A549 (cell line): ENCODE measurements at regions not wholly inside any gene's neighbourhood (a gene's known extent, or its start where the extent isn't known, plus 50 kb on each side); places are given as distances from the start of the nearest gene placed in this dataset.

Experiments
- ATAC-seq, 2 experiments: fragments of 200-7000 bp in 1 of 2; fragments of >200 bp in 1 of 2; cut with Nextera tagmentation in 1 of 2; cut with Tn5 transposase in 1 of 2; 3 replicates each; pipeline versions ENCODE4 v1.8.0 to v1.9.1; 2018 to 2020; ENCODE audit warnings: mild to moderate bottlenecking in 1 of 2, moderate library complexity in 1 of 2
- CTCF ChIA-PET: fragments of 300-600 bp; sonication (Branson Sonifier 250); formaldehyde crosslinking; extraction: SDS; loops from one replicate; lab custom pipeline; 2021; ENCODE audit warnings: antibody characterized with exemption, inconsistent platforms; lab: Yijun Ruan, JAX
- POLR2A ChIA-PET: fragments of 350-600 bp; formaldehyde crosslinking; extraction: SDS; loops from one replicate; lab custom pipeline; 2021; ENCODE audit warnings: antibody characterized with exemption, inconsistent platforms; lab: Yijun Ruan, JAX
- DNase-seq, 2 experiments: peaks; one replicate each; pipeline versions ENCODE4 v3.0.0 to v3.0.0-alpha.2; 2011 to 2016; ENCODE audit warnings: low read depth in 1 of 2, low spot score in 1 of 2
- FAIRE-seq: peaks from 2 replicates; lab custom pipeline; 2011; peaks lifted over from hg19 to GRCh38; lab: Jason Lieb, UNC
- H3K27ac ChIP-seq, 2 experiments: fragments of >200 bp; sonication (Bioruptor Twin); formaldehyde crosslinking; 3 replicates each; pipeline ENCODE4 v1.5.1; 2016 to 2017
- H3K4me1 ChIP-seq: fragments of >200 bp; sonication (Bioruptor Twin); formaldehyde crosslinking; 3 replicates; pipeline ENCODE4 v1.6.1; 2016
- H3K4me2 ChIP-seq: fragments of >200 bp; sonication (Bioruptor Twin); formaldehyde crosslinking; 3 replicates; pipeline ENCODE4 v1.6.1; 2016
- H3K4me3 ChIP-seq: fragments of >200 bp; sonication (Bioruptor Twin); formaldehyde crosslinking; 3 replicates; pipeline ENCODE4 v1.5.1; 2016
- H3K9me3 ChIP-seq: fragments of >200 bp; sonication (Bioruptor Twin); formaldehyde crosslinking; 3 replicates; pipeline ENCODE4 v1.6.1; 2016
- BCL3 ChIP-seq: fragments of >200 bp; sonication (Bioruptor Twin); formaldehyde crosslinking; IDR thresholded peaks from 3 replicates; pipeline ENCODE4 v1.6.1; 2016
- CBX8 ChIP-seq: fragments of 200-600 bp; sonication (generic); IDR thresholded peaks from 2 replicates; pipeline ENCODE4 v1.6.1; 2016
- CTCF ChIP-seq: fragments of >200 bp; sonication (Bioruptor Twin); formaldehyde crosslinking; IDR thresholded peaks from 3 replicates; pipeline ENCODE4 v1.5.1; 2016
- E2F6 ChIP-seq: IDR thresholded peaks from 2 replicates; pipeline ENCODE4 v1.6.1; 2012; ENCODE audit warnings: low read depth, borderline replicate concordance
- EP300 ChIP-seq, 2 experiments: fragments of >200 bp; sonication (Bioruptor Twin); formaldehyde crosslinking; IDR thresholded peaks; 2 replicates in 1 of 2; 3 replicates in 1 of 2; pipeline ENCODE4 v1.6.1; 2016 to 2017
- ESRRA ChIP-seq: fragments of 150-350 bp; IDR thresholded peaks from 2 replicates; pipeline ENCODE4 v1.6.1; 2014; ENCODE audit warnings: mild to moderate bottlenecking, low read length, borderline replicate concordance
- FOSB ChIP-seq: fragments of 250-450 bp; sonication (Bioruptor Pico); IDR thresholded peaks from 2 replicates; pipeline ENCODE4 v1.5.0; 2020; ENCODE audit warnings: mild to moderate bottlenecking, moderate library complexity
- FOSL2 ChIP-seq, 2 experiments: fragments of 450-650 bp in 1 of 2; fragments of >200 bp in 1 of 2; sonication (Bioruptor Twin) in 1 of 2; formaldehyde crosslinking; IDR thresholded peaks; 2 replicates each; pipeline versions ENCODE4 v1.5.0 to v1.6.1; 2016 to 2020; ENCODE audit warnings: mild to moderate bottlenecking in 1 of 2, moderate library complexity in 1 of 2
- FOXS1 ChIP-seq: fragments of 250-450 bp; sonication (Bioruptor Pico); IDR thresholded peaks from 2 replicates; pipeline ENCODE4 v1.5.0; 2020; ENCODE audit warnings: mild to moderate bottlenecking, moderate library complexity
- GATA3 ChIP-seq: IDR thresholded peaks from 2 replicates; pipeline ENCODE4 v1.6.1; 2012; ENCODE audit warnings: borderline replicate concordance
- HDAC2 ChIP-seq: fragments of 200-600 bp; sonication (generic); IDR thresholded peaks from 2 replicates; pipeline ENCODE4 v1.6.1; 2016
- HOXB5 ChIP-seq: fragments of 250-450 bp; sonication (Bioruptor Pico); IDR thresholded peaks from 2 replicates; pipeline ENCODE4 v1.5.0; 2020; ENCODE audit warnings: mild to moderate bottlenecking, moderate library complexity
- JUN ChIP-seq, 2 experiments: fragments of >200 bp; sonication (Bioruptor Twin); formaldehyde crosslinking; IDR thresholded peaks; 2 replicates in 1 of 2; 3 replicates in 1 of 2; pipeline ENCODE4 v1.6.1; 2016 to 2017
- MAX ChIP-seq: IDR thresholded peaks from 2 replicates; pipeline ENCODE4 v1.6.1; 2012
- NPAS2 ChIP-seq: fragments of 250-450 bp; sonication (Bioruptor Pico); IDR thresholded peaks from 2 replicates; pipeline ENCODE4 v1.8.0; 2022; ENCODE audit warnings: mild to moderate bottlenecking, moderate library complexity, borderline replicate concordance
- POLR2A ChIP-seq: IDR thresholded peaks from 2 replicates; pipeline ENCODE4 v1.6.1; 2012; ENCODE audit warnings: mild to moderate bottlenecking, low read length
- RCOR1 ChIP-seq: fragments of 150-350 bp; IDR thresholded peaks from 2 replicates; pipeline ENCODE4 v1.6.1; 2014; ENCODE audit warnings: antibody characterized with exemption, low read length, low read depth
- REST ChIP-seq: fragments of 200-600 bp; sonication (generic); IDR thresholded peaks from 2 replicates; pipeline ENCODE4 v1.6.1; 2016; ENCODE audit warnings: antibody characterized with exemption, mild to moderate bottlenecking, moderate library complexity
- RNF2 ChIP-seq: fragments of 200-600 bp; sonication (generic); IDR thresholded peaks from 2 replicates; pipeline ENCODE4 v1.6.1; 2016; ENCODE audit warnings: low read depth, mild to moderate bottlenecking, antibody characterized with exemption, moderate library complexity, borderline replicate concordance
- SREBF2 ChIP-seq: fragments of 450-650 bp; IDR thresholded peaks from 2 replicates; pipeline ENCODE4 v1.6.1; 2014; ENCODE audit warnings: mild to moderate bottlenecking, moderate library complexity
- USF2 ChIP-seq: fragments of 450-650 bp; IDR thresholded peaks from 2 replicates; pipeline ENCODE4 v1.6.1; 2014; ENCODE audit warnings: antibody characterized with exemption
- ZNF302 ChIP-seq: fragments of 250-450 bp; sonication (Bioruptor Pico); IDR thresholded peaks from 2 replicates; pipeline ENCODE4 v1.9.0; 2021; ENCODE audit warnings: inconsistent platforms, mild to moderate bottlenecking, moderate library complexity
- WGBS: methylation state at CpG from one replicate; pipeline ENCODE4 v1.1.6; 2017; ENCODE audit errors: missing lambda C conversion rate; 5-methylcytosine and 5-hydroxymethylcytosine counted together

- no peak for TF ChIP-seq ZNF302
- no peak for TF ChIP-seq JUN (IDR thresholded peaks at IDR 0.05)
- no peak for TF ChIP-seq CTCF
- no peak for TF ChIP-seq GATA3
- TF ChIP-seq REST = no peak
- TF ChIP-seq RNF2 = no peak
- TF ChIP-seq EP300 (IDR thresholded peaks at IDR 0.05) = no peak
- TF ChIP-seq HOXB5 (CRISPR knock-in tag) = no peak
- TF ChIP-seq E2F6 = no peak
- no peak for TF ChIP-seq BCL3
- no peak for TF ChIP-seq FOSB (CRISPR knock-in tag)
- no peak for TF ChIP-seq POLR2A
- no peak for TF ChIP-seq FOSL2 (IDR thresholded peaks at IDR 0.05)
- no peak for TF ChIP-seq FOSL2 (CRISPR knock-in tag; IDR thresholded peaks at IDR 0.05)
- no peak for TF ChIP-seq ESRRA
- no peak for TF ChIP-seq SREBF2
- no peak for TF ChIP-seq USF2
- TF ChIP-seq, all 56 proteins: peak for 0
- no peaks in the 10 kb centered on the region for H3K4me1 ChIP-seq
- FAIRE-seq (no peak), ATAC-seq (no peak), DNase-seq (no peak)
- H3K4me3 ChIP-seq = no peak overlapping the region
- no peak overlapping the region for H3K27ac ChIP-seq
- H3K9me3 ChIP-seq = no peaks in the 10 kb centered on the region
- H3K4me2 ChIP-seq = no peak overlapping the region
- CTCF ChIA-PET = no interaction called here
- WGBS = 13% methylated on average over 1 of the region's 1 CpG
- POLR2A ChIA-PET = no interaction called here
These were observed 318.6 kb upstream of the PHF14 start for GRCh38 chr7:10655031-10655430.

- no peak for ATAC-seq
- Histone ChIP-seq H3K4me1 (no peaks in the 10 kb centered on the region), H3K9me3 (no peaks in the 10 kb centered on the region), H3K27ac (no peak overlapping the region), H3K4me3 (no peak overlapping the region), H3K4me2 (no peak overlapping the region)
- 0% methylated on average over 1 of the region's 1 CpG for WGBS
- no peak for TF ChIP-seq RCOR1
- TF ChIP-seq HDAC2 = no peak
- no peak for TF ChIP-seq MAX
- TF ChIP-seq NPAS2 (CRISPR knock-in tag) = no peak
- no peak for TF ChIP-seq SREBF2
- TF ChIP-seq CBX8 = no peak
- TF ChIP-seq CTCF = no peak
- no peak for TF ChIP-seq POLR2A
- TF ChIP-seq FOXS1 (CRISPR knock-in tag) = no peak
- FAIRE-seq = no peak
- CTCF ChIA-PET = no interaction called here
- POLR2A ChIA-PET = no interaction called here
- no peak for DNase-seq
These were observed 316.5 kb upstream of the PHF14 start for GRCh38 chr7:10657201-10657600.
